GM12801 (cell line): ENCODE measurements at regions not wholly inside any gene's neighbourhood (a gene's known extent, or its start where the extent isn't known, plus 50 kb on each side); places are given as distances from the start of the nearest gene placed in this dataset.

ENCODE experiments used
- CTCF ChIP-seq: IDR thresholded peaks from one replicate; pipeline ENCODE4 v1.5.1; 2011; ENCODE audit warnings: control low read depth; ENCODE audit not compliant: insufficient read length; ENCODE audit errors: extremely low read depth

- no peak for TF ChIP-seq CTCF
These were observed 92.8 kb upstream of the CACNA1E start for GRCh38 chr1:181390410-181391077.

- no peak for TF ChIP-seq CTCF
These were observed 91.9 kb upstream of the CACNA1E start for GRCh38 chr1:181391301-181391900.

GRCh38 chr1:181392133-181392532 lies 91.2 kb upstream of the CACNA1E start:
- TF ChIP-seq CTCF, result no peak

GRCh38 chr1:181392613-181393220 lies 90.6 kb upstream of the CACNA1E start:
- TF ChIP-seq CTCF, result no peak

- TF ChIP-seq CTCF, result no peak
These were observed 88.6 kb upstream of the CACNA1E start for GRCh38 chr1:181394766-181395165.

- TF ChIP-seq CTCF, result no peak
These were observed 87.1 kb upstream of the CACNA1E start for GRCh38 chr1:181396171-181396670.

GRCh38 chr1:181396811-181397210 lies 86.5 kb upstream of the CACNA1E start:
- no peak for TF ChIP-seq CTCF
